Keratinocyte (primary cell): ENCODE measurements at regions not wholly inside any gene's neighbourhood (a gene's known extent, or its start where the extent isn't known, plus 50 kb on each side); places are given as distances from the start of the nearest gene placed in this dataset.

ENCODE experiments used
- DNase-seq: peaks from one replicate; pipeline ENCODE4 v3.0.0-alpha.2; 2011; ENCODE audit warnings: low read depth, missing footprints, low spot score
- FAIRE-seq: peaks from 2 replicates; lab custom pipeline; 2011; peaks lifted over from hg19 to GRCh38; lab: Jason Lieb, UNC
- H2AFZ ChIP-seq: 2 replicates; pipeline ENCODE4 v1.6.0; 2012; ENCODE audit warnings: low read length, control low read depth, inconsistent platforms; ENCODE audit not compliant: control insufficient read depth
- H3K27ac ChIP-seq: 2 replicates; pipeline ENCODE4 v1.5.1; 2011; ENCODE audit warnings: low read length; ENCODE audit not compliant: control insufficient read depth, insufficient read depth
- H3K27me3 ChIP-seq: 3 replicates; pipeline ENCODE4 v1.6.0; 2011; ENCODE audit warnings: low read length; ENCODE audit not compliant: control insufficient read depth, insufficient read depth; ENCODE audit errors: extremely low read depth
- H3K36me3 ChIP-seq, 2 experiments: 2 replicates in 1 of 2; 3 replicates in 1 of 2; pipeline ENCODE4 v1.5.1; 2011; ENCODE audit warnings: low read length in 2 of 2, mild to moderate bottlenecking in 1 of 2; ENCODE audit not compliant: control insufficient read depth in 2 of 2, insufficient read depth in 2 of 2; ENCODE audit errors: extremely low read depth in 1 of 2
- H3K4me1 ChIP-seq: 3 replicates; pipeline ENCODE4 v1.5.1; 2011; ENCODE audit warnings: low read length; ENCODE audit not compliant: control insufficient read depth, insufficient read depth; ENCODE audit errors: extremely low read depth
- H3K4me2 ChIP-seq: 3 replicates; pipeline ENCODE4 v1.6.0; 2011; ENCODE audit warnings: low read depth, low read length; ENCODE audit not compliant: control insufficient read depth, insufficient read depth; ENCODE audit errors: extremely low read depth
- H3K4me3 ChIP-seq, 3 experiments: fragments of 200-600 bp in 1 of 3; sonication (generic) in 1 of 3; 2 replicates in 2 of 3; 3 replicates in 1 of 3; pipeline ENCODE4 v1.5.1; 2011 to 2016; ENCODE audit warnings: low read length in 3 of 3, mild to moderate bottlenecking in 3 of 3, control low read depth in 2 of 3, inconsistent platforms in 1 of 3, low read depth in 1 of 3, mixed read lengths in 1 of 3, mixed run types in 1 of 3, moderate library complexity in 1 of 3; ENCODE audit not compliant: control insufficient read depth in 2 of 3, insufficient read depth in 2 of 3; ENCODE audit errors: extremely low read depth in 1 of 3
- H3K79me2 ChIP-seq: 2 replicates; pipeline ENCODE4 v1.6.0; 2012; ENCODE audit warnings: low read length; ENCODE audit not compliant: control insufficient read depth, insufficient read depth
- H3K9ac ChIP-seq: 3 replicates; pipeline ENCODE4 v1.6.0; 2011; ENCODE audit warnings: low read length; ENCODE audit not compliant: control insufficient read depth, insufficient read depth; ENCODE audit errors: extremely low read depth
- H3K9me1 ChIP-seq: 3 replicates; pipeline ENCODE4 v1.6.0; 2011; ENCODE audit warnings: low read length; ENCODE audit not compliant: control insufficient read depth, insufficient read depth; ENCODE audit errors: extremely low read depth
- H3K9me3 ChIP-seq: 2 replicates; pipeline ENCODE4 v1.5.1; 2012; ENCODE audit warnings: low read depth, low read length; ENCODE audit not compliant: control insufficient read depth
- H4K20me1 ChIP-seq: 3 replicates; pipeline ENCODE4 v1.6.0; 2011; ENCODE audit warnings: low read length; ENCODE audit not compliant: control insufficient read depth, insufficient read depth; ENCODE audit errors: extremely low read depth
- EZH2 ChIP-seq: IDR thresholded peaks from one replicate; pipeline ENCODE4 v1.6.1; 2012; ENCODE audit warnings: inconsistent platforms, mild to moderate bottlenecking, low read length, moderate library complexity
- dilution Hi-C: fragments of 300-500 bp; cut with MboI; formaldehyde crosslinking; loops from one replicate; pipeline ENCODE4 v1.7.0; 2020; ENCODE audit warnings: low sequenced_read_pairs; ENCODE audit not compliant: extremely low pct_ligation_motif_present
- TF ChIP-seq, protein P1 (sequence below), 3 experiments: IDR thresholded peaks in 1 of 3; conservative IDR thresholded peaks in 1 of 3; optimal IDR thresholded peaks in 1 of 3; 2 replicates in 2 of 3; 3 replicates in 1 of 3; pipeline versions ENCODE3 to v1.5.1; 2011; ENCODE audit warnings: low read length in 3 of 3, mild to moderate bottlenecking in 3 of 3, moderate library complexity in 2 of 3, control low read depth in 1 of 3, inconsistent platforms in 1 of 3; ENCODE audit not compliant: insufficient read depth in 2 of 3; ENCODE audit errors: extremely low read depth in 1 of 3

DNA sequence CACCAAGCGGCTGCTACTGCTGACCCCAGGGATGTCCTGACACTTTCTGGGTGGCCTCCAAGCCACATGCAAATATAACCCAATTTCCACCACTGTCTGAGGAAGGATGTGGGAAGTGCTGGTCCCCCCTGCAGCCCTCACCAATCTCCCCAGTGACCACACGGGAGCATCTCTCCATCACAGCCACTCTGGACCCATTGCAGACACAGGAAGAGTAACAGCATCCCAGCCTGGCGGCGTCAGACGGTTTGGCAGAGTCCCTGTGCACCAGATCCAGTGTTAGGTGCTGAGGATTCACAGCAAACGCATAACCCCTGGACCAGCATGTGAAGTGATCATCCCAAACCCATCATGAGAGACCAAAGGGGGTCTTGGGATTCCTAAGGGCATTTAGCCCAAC, 163.7 kb upstream of the TNRC6C start:
- Histone ChIP-seq H3K4me1 (no peaks in the 10 kb centered on the region), H3K36me3 (no peaks in the 10 kb centered on the region), H3K27me3 (peaks cover 25% of the 10 kb centered on the region), H3K79me2 (no peaks in the 10 kb centered on the region), H3K4me2 (no peak overlapping the region), H4K20me1 (no peaks in the 10 kb centered on the region), H3K9me1 (no peaks in the 10 kb centered on the region), H3K27ac (no peak overlapping the region), H3K4me3 (no peak overlapping the region), H2AFZ (no peak overlapping the region), H3K9ac (no peak overlapping the region), H3K9me3 (no peaks in the 10 kb centered on the region)
- TF ChIP-seq EZH2 = no peak
- TF ChIP-seq, protein P1, sequence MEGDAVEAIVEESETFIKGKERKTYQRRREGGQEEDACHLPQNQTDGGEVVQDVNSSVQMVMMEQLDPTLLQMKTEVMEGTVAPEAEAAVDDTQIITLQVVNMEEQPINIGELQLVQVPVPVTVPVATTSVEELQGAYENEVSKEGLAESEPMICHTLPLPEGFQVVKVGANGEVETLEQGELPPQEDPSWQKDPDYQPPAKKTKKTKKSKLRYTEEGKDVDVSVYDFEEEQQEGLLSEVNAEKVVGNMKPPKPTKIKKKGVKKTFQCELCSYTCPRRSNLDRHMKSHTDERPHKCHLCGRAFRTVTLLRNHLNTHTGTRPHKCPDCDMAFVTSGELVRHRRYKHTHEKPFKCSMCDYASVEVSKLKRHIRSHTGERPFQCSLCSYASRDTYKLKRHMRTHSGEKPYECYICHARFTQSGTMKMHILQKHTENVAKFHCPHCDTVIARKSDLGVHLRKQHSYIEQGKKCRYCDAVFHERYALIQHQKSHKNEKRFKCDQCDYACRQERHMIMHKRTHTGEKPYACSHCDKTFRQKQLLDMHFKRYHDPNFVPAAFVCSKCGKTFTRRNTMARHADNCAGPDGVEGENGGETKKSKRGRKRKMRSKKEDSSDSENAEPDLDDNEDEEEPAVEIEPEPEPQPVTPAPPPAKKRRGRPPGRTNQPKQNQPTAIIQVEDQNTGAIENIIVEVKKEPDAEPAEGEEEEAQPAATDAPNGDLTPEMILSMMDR (optimal IDR thresholded peaks at IDR 0.05 in 1 of 3, IDR thresholded peaks at IDR 0.05 in 1 of 3, conservative IDR thresholded peaks at IDR 0.05 in 1 of 3; ENCODE audit: extremely low read depth in 1 of 3, insufficient read depth in 2 of 3, low read length in 3 of 3) = no peak
- dilution Hi-C loops = no loop called here
- FAIRE-seq = no peak
- DNase-seq = no peak

DNA sequence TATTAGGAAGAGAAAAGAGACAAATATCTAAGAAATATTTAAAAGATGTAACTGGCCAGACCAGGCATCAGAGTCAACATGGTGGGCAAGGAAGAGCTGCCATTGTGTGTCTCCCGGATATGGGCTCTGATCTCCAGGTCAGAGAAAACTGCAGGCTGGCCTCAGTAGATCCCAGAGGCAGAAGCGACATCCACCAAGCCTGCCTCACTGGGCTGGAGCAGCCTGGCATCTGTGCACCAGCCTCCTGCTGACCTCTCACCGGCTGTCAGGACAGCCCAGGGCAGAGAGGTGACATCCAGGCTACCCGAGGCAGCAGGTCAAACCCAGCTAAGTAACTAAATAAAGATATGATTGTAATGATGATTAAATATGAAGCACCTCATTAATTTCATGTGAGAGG, 162.8 kb upstream of the TNRC6C start:
- Histone ChIP-seq H3K27ac (no peak overlapping the region), H3K9me1 (no peaks in the 10 kb centered on the region), H3K27me3 (peaks cover 25% of the 10 kb centered on the region), H3K9ac (no peak overlapping the region), H3K36me3 (no peaks in the 10 kb centered on the region), H3K4me1 (no peaks in the 10 kb centered on the region), H3K9me3 (no peaks in the 10 kb centered on the region), H2AFZ (no peak overlapping the region), H3K4me3 (no peak overlapping the region), H3K4me2 (no peak overlapping the region), H4K20me1 (no peaks in the 10 kb centered on the region), H3K79me2 (no peaks in the 10 kb centered on the region)
- dilution Hi-C loops = no loop called here
- no peak for DNase-seq
- FAIRE-seq = no peak
- TF ChIP-seq, protein P1 (optimal IDR thresholded peaks at IDR 0.05 in 1 of 3, IDR thresholded peaks at IDR 0.05 in 1 of 3, conservative IDR thresholded peaks at IDR 0.05 in 1 of 3; ENCODE audit: extremely low read depth in 1 of 3, insufficient read depth in 2 of 3, low read length in 3 of 3) = no peak
- TF ChIP-seq EZH2 = no peak
